GM18951 (cell line): ENCODE measurements at regions not wholly inside any gene's neighbourhood (a gene's known extent, or its start where the extent isn't known, plus 50 kb on each side); places are given as distances from the start of the nearest gene placed in this dataset.

Source experiments
- POLR2A ChIP-seq: IDR thresholded peaks from 4 replicates; pipeline ENCODE4 v1.6.1; 2011; ENCODE audit warnings: mild to moderate bottlenecking; ENCODE audit not compliant: insufficient read length, insufficient read depth; ENCODE audit errors: extremely low read depth
- in situ Hi-C: fragments of 300-500 bp; cut with MboI; formaldehyde crosslinking; loops from one replicate; pipeline ENCODE4 v1.12.0; 2022; ENCODE audit warnings: low sequenced_read_pairs, mixed read lengths, inconsistent platforms; ENCODE audit not compliant: unreplicated experiment

DNA sequence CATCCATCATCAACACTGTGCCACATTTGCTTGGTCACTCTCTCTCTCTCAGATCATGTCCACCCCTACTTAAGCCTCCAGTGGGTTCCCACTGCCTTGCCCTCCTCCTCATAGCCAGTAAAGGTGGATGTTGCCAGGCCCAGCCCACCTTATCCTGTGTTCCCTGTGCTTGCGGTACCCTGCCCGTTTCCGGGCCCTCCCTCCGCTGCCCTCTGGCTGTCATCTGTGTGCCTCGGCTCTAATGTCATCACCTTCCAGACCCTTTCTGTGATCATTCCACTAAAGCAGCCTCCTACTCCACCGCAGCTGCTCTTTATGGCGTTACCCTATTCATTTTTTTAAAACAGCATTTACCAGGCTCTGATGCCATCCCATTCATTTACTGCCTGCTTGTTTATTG is 305.7 kb upstream of the SKOR2 start:
- TF ChIP-seq POLR2A: no peak
- in situ Hi-C loops: no loop called here

DNA sequence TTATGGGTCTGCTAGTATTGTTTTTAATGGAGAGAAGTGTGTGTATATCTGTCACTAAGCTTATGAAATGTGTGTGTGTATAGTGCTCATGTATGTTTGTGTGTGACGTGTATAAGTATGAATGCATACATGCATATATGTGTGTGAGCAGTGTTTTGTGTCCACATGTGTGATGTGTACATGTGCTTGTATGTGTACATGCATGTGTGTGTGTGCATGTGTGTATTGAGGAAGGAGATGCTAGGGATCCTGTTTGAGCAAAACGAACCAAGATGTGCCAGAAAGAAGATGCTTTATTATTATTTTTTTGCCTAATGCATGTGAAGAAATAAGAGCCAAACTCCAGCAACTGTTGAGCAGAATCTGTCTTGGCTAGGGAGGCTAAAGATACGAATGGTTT is 301.3 kb upstream of the SKOR2 start:
- TF ChIP-seq POLR2A: no peak
- in situ Hi-C loops: no loop called here

DNA sequence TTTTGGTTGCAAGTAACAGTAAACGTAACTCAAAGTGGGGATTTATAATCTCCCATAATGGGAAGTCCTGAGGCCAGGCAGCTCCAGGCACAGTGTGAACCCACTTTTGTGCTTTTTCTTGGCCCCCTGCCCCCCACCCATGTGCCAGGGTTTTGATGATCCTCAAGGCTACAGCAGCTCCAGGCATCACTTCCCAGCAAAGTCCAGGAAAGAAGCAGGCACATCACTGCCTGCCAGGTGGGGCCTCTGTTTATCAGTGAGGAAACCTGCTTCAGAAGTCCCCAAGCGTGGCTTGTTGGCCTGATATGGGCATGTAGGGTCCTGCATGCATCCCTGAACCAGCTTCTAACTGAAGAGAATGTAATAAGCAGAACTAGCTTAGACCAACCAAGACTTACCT is 299.2 kb upstream of the SKOR2 start:
- in situ Hi-C loops: no loop called here
- TF ChIP-seq POLR2A: no peak

DNA sequence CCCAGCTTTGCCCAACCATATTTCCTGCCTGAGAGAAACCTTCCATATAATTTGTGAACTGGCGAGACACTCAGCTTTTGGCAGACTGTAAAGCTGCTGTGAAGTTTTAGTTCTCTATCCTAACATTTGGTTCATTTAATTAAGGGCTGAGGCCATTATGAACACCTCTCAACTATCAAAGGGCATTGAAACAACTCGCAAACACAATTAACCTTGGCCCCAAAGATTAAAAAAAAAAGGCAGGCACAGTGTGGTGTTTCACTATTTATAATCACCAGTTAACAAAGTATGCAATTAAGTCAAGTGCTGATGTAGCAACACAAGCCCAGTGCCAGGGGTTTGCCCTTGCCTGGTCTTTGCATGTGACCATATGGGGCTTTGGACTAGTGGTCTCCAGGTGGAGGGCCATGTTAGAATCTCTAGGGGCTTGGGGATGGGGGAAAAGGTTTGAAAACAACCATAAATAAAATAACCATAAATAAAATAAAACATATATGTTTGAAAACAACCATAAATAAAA is 297.6 kb upstream of the SKOR2 start:
- TF ChIP-seq POLR2A: no peak
- in situ Hi-C loops: no loop called here

DNA sequence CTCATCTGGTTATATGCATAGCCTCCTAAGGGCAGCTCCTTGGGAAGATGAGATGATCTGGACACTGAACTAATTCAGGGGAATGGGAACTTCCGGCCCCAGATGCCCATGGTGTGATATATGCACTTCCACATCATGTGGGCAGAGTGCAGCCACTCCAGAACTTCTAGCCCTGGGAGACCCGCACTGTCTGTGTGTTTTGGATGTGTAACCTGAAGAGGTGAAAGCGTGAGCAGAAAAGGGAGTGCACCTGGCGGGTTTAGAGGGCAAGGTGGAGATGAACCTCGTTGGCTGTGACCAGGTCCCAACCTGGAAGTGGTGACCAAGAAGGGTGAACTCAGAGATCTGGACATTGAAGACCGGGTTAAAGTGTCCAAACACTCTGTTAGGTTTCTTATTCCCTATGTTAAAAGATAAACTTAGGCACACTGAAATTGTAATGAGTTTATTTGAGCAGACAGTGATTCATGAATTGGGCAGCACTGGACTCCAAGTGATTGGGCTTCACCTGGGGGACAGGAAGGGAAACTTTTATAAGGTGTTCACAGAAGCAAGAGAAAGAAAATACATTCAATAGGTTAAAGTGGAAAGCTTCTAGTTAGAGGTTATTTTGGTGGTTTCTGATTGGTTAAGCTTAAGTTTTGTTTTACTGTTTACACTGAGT is 296.2 kb upstream of the SKOR2 start:
- TF ChIP-seq POLR2A: no peak
- in situ Hi-C loops: no loop called here

DNA sequence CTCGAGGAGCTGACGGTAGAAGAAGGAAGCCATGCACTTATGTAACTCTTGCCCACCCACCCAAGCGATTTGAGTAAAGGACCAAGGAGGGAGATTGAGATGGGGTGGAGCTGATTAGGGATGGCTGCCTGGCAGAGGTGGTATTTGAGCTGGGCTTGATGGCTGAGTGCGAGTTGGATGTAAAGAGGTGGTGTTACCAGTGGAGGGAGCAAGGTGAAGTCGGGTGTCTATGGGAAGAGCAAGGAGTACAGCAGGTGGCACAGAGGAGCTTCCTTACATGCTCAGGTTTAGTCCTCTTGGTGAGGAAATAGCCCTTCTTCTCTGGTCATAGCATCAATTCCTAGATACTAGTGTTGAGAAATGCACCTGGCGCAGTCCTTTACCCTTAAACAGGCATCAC is 294.2 kb upstream of the SKOR2 start:
- no peak for TF ChIP-seq POLR2A
- in situ Hi-C loops: no loop called here

DNA sequence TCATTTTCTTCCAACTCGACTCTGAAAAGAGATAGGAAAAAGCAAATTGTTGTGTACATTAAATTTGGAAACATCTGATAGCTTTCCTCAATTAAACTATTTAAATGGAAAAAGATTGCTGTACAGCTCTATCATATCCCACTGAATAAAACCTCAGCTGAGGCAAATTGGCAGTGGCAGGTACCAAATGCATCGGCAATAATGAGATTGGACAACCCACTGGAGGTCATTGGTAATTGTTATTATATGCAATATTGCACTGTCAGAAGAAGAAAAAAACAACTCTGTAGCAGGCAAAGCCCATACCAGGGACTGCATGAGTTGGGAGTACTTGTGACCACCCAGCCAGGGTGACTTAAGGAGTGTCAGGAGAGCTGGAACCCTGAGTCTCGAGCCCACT is 291.6 kb upstream of the SKOR2 start:
- in situ Hi-C loops: no loop called here
- TF ChIP-seq POLR2A: no peak

DNA sequence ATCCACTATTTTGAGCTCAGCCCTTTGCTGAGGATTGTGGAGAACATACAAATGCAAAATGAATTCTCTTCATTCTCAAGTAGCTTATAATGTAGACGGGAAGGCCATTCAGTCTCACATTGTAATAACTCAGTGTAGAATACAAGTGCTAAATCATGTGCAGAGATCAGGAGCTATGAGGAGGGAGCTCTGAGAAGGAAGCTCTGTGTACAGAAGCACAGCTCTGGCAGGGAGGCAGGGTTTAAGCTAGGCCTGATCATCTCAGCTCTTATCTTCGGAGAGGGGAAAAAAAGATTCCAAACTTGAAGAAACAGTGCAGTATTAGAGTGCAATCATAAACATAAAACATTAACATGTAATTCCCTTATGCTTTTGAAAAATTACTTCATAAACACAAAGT is 291.1 kb upstream of the SKOR2 start:
- no peak for TF ChIP-seq POLR2A
- in situ Hi-C loops: no loop called here

DNA sequence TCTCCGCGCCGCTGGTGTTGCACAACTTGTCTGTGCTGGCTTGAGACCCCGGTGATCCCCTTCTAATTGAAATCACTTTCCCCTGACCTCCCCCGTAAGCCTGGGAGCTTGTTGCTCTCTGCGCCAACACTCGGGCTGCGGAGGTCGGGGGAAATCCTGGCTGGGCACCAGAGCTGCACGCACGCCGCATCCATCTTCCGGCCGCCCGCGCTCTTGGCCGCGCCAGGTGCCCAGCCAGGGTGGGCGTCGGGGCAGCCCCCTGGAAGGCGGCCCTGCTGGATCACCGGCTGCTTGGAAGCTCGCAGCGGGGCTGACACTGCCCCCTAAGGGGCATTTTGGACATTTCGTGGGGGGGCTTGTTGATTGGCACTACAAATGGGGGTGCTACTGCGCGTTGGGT is 280.3 kb upstream of the SKOR2 start:
- no peak for TF ChIP-seq POLR2A
- in situ Hi-C loops: no loop called here

DNA sequence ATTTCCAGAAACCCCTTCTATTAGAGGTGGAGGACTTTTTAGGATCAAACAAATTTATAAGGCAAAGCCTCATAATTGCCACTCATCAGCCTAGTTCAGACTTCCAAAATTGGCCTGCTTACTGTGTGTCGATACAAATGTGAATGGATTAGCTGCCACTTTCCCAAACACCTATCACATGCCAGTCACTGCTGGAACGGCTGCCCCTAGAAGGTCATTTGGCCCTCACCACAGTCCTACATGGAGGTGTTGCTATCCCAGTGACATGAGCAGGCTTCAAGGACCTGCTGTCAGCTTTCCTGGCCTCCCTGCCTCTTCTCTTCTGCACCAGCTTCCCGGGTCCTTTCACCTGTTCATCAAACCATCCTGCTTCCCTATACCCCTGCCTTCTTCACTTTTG is 279.2 kb upstream of the SKOR2 start:
- no peak for TF ChIP-seq POLR2A
- in situ Hi-C loops: no loop called here

DNA sequence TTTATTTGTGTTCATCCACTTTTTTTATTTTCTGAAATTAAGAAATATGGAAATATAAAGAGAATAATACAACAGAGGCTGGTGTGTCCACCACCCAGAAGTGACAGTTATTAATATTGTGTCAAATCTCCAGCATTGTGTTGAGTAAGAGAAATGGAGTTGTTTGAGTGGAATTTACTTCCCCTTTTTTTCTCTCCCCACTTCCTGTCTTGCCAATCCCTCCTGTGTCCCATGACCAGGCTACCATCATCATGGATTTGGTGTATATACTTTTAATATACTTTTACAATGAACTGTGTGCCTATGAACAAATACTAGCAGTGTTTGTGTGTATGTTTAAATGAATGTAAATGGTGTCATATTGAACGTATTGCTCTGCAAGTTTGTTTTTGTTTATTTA is 276.9 kb upstream of the SKOR2 start:
- in situ Hi-C loops: no loop called here
- TF ChIP-seq POLR2A: no peak

DNA sequence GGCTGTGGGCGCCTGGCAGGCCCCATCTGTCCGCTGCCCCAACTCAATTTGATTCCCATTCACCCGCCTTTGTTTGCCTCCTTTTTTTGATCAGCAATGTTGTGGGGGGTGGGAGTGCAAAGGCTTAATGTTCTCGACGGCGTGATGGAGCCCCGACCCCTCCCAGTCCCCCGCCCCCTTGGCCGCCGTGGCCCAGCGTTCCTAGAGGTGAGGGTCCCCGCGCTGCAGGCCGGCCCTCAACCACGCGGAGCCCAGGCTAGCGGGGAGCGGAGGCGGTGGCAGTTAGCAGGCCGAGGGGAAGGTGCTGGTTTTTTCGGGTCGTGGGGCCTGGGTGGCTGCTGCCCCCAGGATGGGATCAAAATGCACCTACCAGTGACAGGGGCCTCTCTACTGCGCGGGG is 274.7 kb upstream of the SKOR2 start:
- in situ Hi-C loops: no loop called here
- TF ChIP-seq POLR2A: no peak

DNA sequence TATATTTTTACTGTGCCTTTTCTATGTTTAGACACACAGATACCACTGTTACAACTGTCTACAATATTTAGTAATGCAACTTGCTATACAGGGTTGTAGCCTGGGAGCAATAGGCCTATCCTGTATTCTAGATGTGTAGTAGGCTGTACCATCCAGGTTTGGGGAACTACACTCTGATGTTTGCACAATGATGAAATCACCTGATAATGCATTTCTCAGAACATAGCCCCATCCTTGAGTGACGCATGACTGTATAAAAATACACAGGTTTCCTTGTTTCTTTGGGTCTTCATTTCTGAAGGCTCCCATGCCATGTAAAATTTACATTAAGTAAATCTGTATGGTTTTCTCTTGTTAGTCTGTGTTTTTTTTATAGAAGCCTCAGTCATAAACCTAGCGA is 270.9 kb upstream of the SKOR2 start:
- TF ChIP-seq POLR2A: no peak
- in situ Hi-C loops: no loop called here

DNA sequence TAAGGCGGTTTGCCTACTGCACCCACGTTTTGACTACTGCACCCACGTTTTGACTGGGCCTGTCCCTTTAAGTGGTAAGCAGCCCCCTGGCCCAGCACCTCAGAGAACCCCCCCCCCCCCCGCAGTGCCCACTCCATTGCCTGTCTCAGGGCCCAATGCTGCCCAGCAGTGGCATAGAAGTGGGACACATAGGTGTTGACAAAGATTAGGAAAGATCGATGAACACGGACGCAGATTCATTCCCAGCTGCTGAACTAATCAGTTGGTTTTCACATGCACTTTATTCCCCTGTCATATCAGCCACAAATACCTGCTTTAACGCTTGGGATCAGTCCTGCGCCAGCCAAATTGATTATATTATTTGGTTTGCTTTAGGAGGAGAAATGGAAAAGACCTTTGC is 268.8 kb upstream of the SKOR2 start:
- in situ Hi-C loops: no loop called here
- no peak for TF ChIP-seq POLR2A

DNA sequence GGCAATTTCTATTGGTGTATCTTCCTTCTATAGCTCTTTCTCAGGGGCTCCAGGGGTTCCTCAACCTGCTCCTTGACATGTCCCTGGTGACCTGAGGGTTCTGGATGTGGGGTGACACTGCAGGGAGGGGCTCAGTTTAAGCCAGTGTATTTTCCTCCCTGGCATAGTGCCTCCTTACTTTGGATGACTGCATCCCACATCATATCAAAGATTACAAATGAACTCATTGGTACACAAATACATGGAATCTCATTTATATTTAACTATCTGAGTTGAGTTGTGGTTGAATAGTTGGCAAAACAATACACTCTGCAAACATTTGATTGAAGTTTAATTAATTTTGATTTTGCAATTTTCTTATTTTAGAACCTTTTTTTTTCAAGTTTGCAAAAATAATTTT is 268.2 kb upstream of the SKOR2 start:
- no peak for TF ChIP-seq POLR2A
- in situ Hi-C loops: no loop called here
